HepG2 (cell line): ENCODE measurements at regions not wholly inside any gene's neighbourhood (a gene's known extent, or its start where the extent isn't known, plus 50 kb on each side); places are given as distances from the start of the nearest gene placed in this dataset.
"Not testable (repeated sequence)": the region's sequence is repeated elsewhere in the genome, so short reads cannot be mapped to it uniquely, and the experiment has no call there.

Experiments
- ATAC-seq: fragments of 200-7000 bp; cut with Tn5 transposase; 3 replicates; pipeline ENCODE4 v1.9.1; 2020; ENCODE audit warnings: mild to moderate bottlenecking, moderate library complexity
- BruUV-seq: library from RNA; stranded (reverse); fragments of 400-500 nt; replicated peaks from 2 replicates; lab custom pipeline; 2021; lab: Mats Ljungman, UMichigan
- CTCF ChIA-PET: fragments of 300-600 bp; formaldehyde crosslinking; extraction: SDS; loops from one replicate; lab custom pipeline; 2021; ENCODE audit warnings: low total read pairs, inconsistent platforms, low intra/inter-chr PET ratio; lab: Yijun Ruan, JAX
- POLR2A ChIA-PET: fragments of 350-600 bp; sonication (Branson Sonifier 250); formaldehyde crosslinking; loops from one replicate; lab custom pipeline; 2020; ENCODE audit warnings: antibody characterized with exemption, inconsistent platforms; lab: Yijun Ruan, JAX
- DNase-seq: peaks from one replicate; pipeline ENCODE4 v3.0.0-alpha.2; 2015; ENCODE audit warnings: low spot score
- FAIRE-seq: peaks from 3 replicates; lab custom pipeline; 2011; peaks lifted over from hg19 to GRCh38; lab: Jason Lieb, UNC
- H2AFZ ChIP-seq: one replicate; pipeline ENCODE4 v1.6.1; 2011; ENCODE audit warnings: low read length, inconsistent platforms
- H3K27ac ChIP-seq: fragments of 300-600 bp; 3 replicates; pipeline ENCODE4 v1.8.0; 2011; ENCODE audit warnings: mixed run types, mild to moderate bottlenecking, mixed read lengths, low read length, inconsistent platforms; ENCODE audit not compliant: insufficient read depth; ENCODE audit errors: extremely low read length
- H3K27me3 ChIP-seq, 2 experiments: fragments of 200-600 bp in 1 of 2; 2 replicates in 1 of 2; 3 replicates in 1 of 2; pipeline versions ENCODE4 v1.6.0 to v1.8.0; 2011; ENCODE audit warnings: low read length in 2 of 2, mild to moderate bottlenecking in 2 of 2, moderate library complexity in 2 of 2, inconsistent platforms in 1 of 2; ENCODE audit not compliant: insufficient read depth in 2 of 2, control insufficient read depth in 1 of 2
- H3K36me3 ChIP-seq, 2 experiments: fragments of 200-600 bp in 1 of 2; replicated peaks in 1 of 2; 2 replicates in 1 of 2; 3 replicates in 1 of 2; pipeline versions ENCODE4 v1.5.1 to v1.8.0; 2011; ENCODE audit warnings: low read length in 2 of 2, inconsistent platforms in 1 of 2; ENCODE audit not compliant: insufficient read depth in 2 of 2, control insufficient read depth in 1 of 2
- H3K4me1 ChIP-seq: 2 replicates; pipeline ENCODE4 v1.5.1; 2012; ENCODE audit warnings: low read length, inconsistent platforms; ENCODE audit not compliant: insufficient read depth
- H3K4me2 ChIP-seq: 2 replicates; pipeline ENCODE4 v1.6.0; 2011; ENCODE audit warnings: low read depth, low read length, inconsistent platforms
- H3K4me3 ChIP-seq, 3 experiments: fragments of 200-600 bp in 1 of 3; sonication (generic), shearing (Covaris generic) in 1 of 3; replicated peaks in 1 of 3; 2 replicates each; pipeline ENCODE4 v1.5.1; 2011 to 2016; ENCODE audit warnings: low read length in 3 of 3, inconsistent platforms in 2 of 3, low read depth in 2 of 3, mild to moderate bottlenecking in 2 of 3, control low read depth in 1 of 3, mixed read lengths in 1 of 3; ENCODE audit not compliant: insufficient read depth in 1 of 3
- H3K79me2 ChIP-seq: one replicate; pipeline ENCODE4 v1.6.1; 2011; ENCODE audit warnings: low read length, inconsistent platforms; ENCODE audit not compliant: insufficient read depth
- H3K9ac ChIP-seq: 2 replicates; pipeline ENCODE4 v1.6.0; 2011; ENCODE audit warnings: mild to moderate bottlenecking, low read depth, low read length, inconsistent platforms; ENCODE audit not compliant: insufficient read depth
- H3K9me3 ChIP-seq: 2 replicates; pipeline ENCODE4 v1.5.1; 2012; ENCODE audit warnings: mild to moderate bottlenecking, low read length
- H4K20me1 ChIP-seq: 2 replicates; pipeline ENCODE4 v1.6.0; 2011; ENCODE audit warnings: inconsistent platforms, mild to moderate bottlenecking, low read length, moderate library complexity; ENCODE audit not compliant: insufficient read depth
- WGBS: methylation state at CpG from one replicate; pipeline ENCODE4 v1.1.6; 2017; ENCODE audit warnings: low lambda C conversion rate; 5-methylcytosine and 5-hydroxymethylcytosine counted together
- in situ Hi-C: cut with HindIII; loops from 2 replicates; pipeline ENCODE4 v1.10.0; 2017; ENCODE audit warnings: low pct_unique_long_range_greater_than_20kb; ENCODE audit not compliant: extremely low pct_ligation_motif_present
- intact Hi-C: fragments of 100-400 bp; cut with micrococcal nuclease; formaldehyde crosslinking; loops from one replicate; pipeline ENCODE4 v1.10.0; 2022; ENCODE audit not compliant: unreplicated experiment

GRCh38 chr2:111503844-111504570 is 380.0 kb downstream of the ANAPC1 start:
- H3K4me3 ChIP-seq, H3K79me2 ChIP-seq, FAIRE-seq, BruUV-seq, DNase-seq, CTCF ChIA-PET, H2AFZ ChIP-seq, H3K27me3 ChIP-seq, H4K20me1 ChIP-seq, in situ Hi-C loops, H3K9me3 ChIP-seq, H3K4me1 ChIP-seq, ATAC-seq, H3K27ac ChIP-seq, H3K4me2 ChIP-seq, intact Hi-C loops, H3K36me3 ChIP-seq, H3K9ac ChIP-seq, POLR2A ChIA-PET: not testable (repeated sequence)
- WGBS = 88% methylated on average over 2 of the region's 5 CpGs

- H3K36me3 ChIP-seq, H3K27ac ChIP-seq, H3K4me3 ChIP-seq, H4K20me1 ChIP-seq, H3K9me3 ChIP-seq, intact Hi-C loops, H3K79me2 ChIP-seq, FAIRE-seq, in situ Hi-C loops, POLR2A ChIA-PET, BruUV-seq, H3K4me1 ChIP-seq, H2AFZ ChIP-seq, H3K4me2 ChIP-seq, CTCF ChIA-PET, DNase-seq, ATAC-seq, H3K9ac ChIP-seq, H3K27me3 ChIP-seq: not testable (repeated sequence)
- WGBS = 75% methylated on average over 1 of the region's 2 CpGs
These were observed 379.4 kb downstream of the ANAPC1 start for GRCh38 chr2:111504571-111504942.

GRCh38 chr2:111505267-111505666 is 378.7 kb downstream of the ANAPC1 start:
- CTCF ChIA-PET = not testable (repeated sequence)

GRCh38 chr2:111506936-111507335 is 377.1 kb downstream of the ANAPC1 start:
- H3K27ac ChIP-seq, H3K4me1 ChIP-seq, DNase-seq, intact Hi-C loops, FAIRE-seq, H3K9ac ChIP-seq, H3K79me2 ChIP-seq, POLR2A ChIA-PET, ATAC-seq, H3K4me2 ChIP-seq, H3K36me3 ChIP-seq, CTCF ChIA-PET, H3K9me3 ChIP-seq, H2AFZ ChIP-seq, H4K20me1 ChIP-seq, H3K27me3 ChIP-seq, in situ Hi-C loops, H3K4me3 ChIP-seq, BruUV-seq: not testable (repeated sequence)
- 34% methylated on average over 3 of the region's 5 CpGs for WGBS

More at GRCh38 chr2:111505267-111505666, 378.7 kb downstream of the ANAPC1 start:
- H2AFZ ChIP-seq, DNase-seq, POLR2A ChIA-PET, H3K79me2 ChIP-seq, H4K20me1 ChIP-seq, H3K27ac ChIP-seq, in situ Hi-C loops, ATAC-seq, H3K27me3 ChIP-seq, BruUV-seq, FAIRE-seq, H3K9ac ChIP-seq, intact Hi-C loops, H3K4me2 ChIP-seq, H3K4me1 ChIP-seq, H3K9me3 ChIP-seq, H3K4me3 ChIP-seq, H3K36me3 ChIP-seq: not testable (repeated sequence)
- WGBS = 25% methylated on average over 4 of the region's 5 CpGs
